ENCODE measurements at regions not wholly inside any gene's neighbourhood (a gene's known extent, or its start where the extent isn't known, plus 50 kb on each side); places are given as distances from the start of the nearest gene placed in this dataset.

- Histone ChIP-seq H3K27ac (ENCODE audit: low read length) (no peak overlapping the region), H2AFZ (ENCODE audit: low read length) (no peak overlapping the region), H3K4me3 (ENCODE audit: low read length) (no peak overlapping the region), H3K4me1 (ENCODE audit: low read length) (no peaks in the 10 kb centered on the region), H3K9me2 (replicated peaks; ENCODE audit: insufficient read depth, low read length) (no peaks in the 10 kb centered on the region), H3F3A (ENCODE audit: insufficient read depth, low read length) (no peaks in the 10 kb centered on the region), H3K27me3 (replicated peaks; ENCODE audit: insufficient read depth, low read length) (no peaks in the 10 kb centered on the region; the same call in 1 of the 2 replicates), H3K9me3 (replicated peaks; ENCODE audit: insufficient read depth, low read length) (no peaks in the 10 kb centered on the region), H3K4me2 (ENCODE audit: low read depth, low read length) (no peak overlapping the region), H3K36me3 (replicated peaks; ENCODE audit: insufficient read depth, low read length) (no peaks in the 10 kb centered on the region), H3K79me2 (ENCODE audit: low read length) (no peaks in the 10 kb centered on the region), H4K20me1 (ENCODE audit: insufficient read depth, low read length) (no peaks in the 10 kb centered on the region), H3K9ac (ENCODE audit: low read length) (no peak overlapping the region)
- TF ChIP-seq EZH2 (optimal IDR thresholded peaks at IDR 0.05; ENCODE audit: low read depth, low read length) (no peak), EZH2phosphoT487 (IDR thresholded peaks at IDR 0.05; ENCODE audit: low read length) (no peak)
- TF ChIP-seq, protein P1, sequence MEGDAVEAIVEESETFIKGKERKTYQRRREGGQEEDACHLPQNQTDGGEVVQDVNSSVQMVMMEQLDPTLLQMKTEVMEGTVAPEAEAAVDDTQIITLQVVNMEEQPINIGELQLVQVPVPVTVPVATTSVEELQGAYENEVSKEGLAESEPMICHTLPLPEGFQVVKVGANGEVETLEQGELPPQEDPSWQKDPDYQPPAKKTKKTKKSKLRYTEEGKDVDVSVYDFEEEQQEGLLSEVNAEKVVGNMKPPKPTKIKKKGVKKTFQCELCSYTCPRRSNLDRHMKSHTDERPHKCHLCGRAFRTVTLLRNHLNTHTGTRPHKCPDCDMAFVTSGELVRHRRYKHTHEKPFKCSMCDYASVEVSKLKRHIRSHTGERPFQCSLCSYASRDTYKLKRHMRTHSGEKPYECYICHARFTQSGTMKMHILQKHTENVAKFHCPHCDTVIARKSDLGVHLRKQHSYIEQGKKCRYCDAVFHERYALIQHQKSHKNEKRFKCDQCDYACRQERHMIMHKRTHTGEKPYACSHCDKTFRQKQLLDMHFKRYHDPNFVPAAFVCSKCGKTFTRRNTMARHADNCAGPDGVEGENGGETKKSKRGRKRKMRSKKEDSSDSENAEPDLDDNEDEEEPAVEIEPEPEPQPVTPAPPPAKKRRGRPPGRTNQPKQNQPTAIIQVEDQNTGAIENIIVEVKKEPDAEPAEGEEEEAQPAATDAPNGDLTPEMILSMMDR (IDR thresholded peaks at IDR 0.05; ENCODE audit: low read length), result no peak
- DNase-seq, result no peak
These were observed 213.5 kb upstream of the KCNG1 start for GRCh38 chr20:51236421-51236820.

DNA sequence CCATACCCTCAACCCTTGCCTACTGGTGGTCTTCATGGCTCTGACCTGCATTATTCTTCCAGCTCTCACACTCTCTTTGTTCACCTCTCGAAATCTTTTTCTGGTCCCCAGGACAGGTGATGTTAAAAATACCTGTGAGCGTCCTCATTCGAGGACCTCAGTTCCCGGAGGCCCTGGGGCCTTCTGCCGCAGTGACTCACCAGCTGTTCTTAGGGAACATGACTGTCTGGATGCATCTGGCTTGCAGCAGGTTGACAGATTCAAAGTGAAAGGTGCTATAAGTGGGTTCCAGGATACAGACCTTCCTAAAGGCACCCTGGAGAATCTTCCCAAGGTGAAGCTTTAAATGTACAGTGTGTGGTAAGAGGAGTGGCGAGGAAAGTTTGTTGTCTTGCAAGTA, 210.4 kb upstream of the KCNG1 start:
- Histone ChIP-seq H3K27ac (ENCODE audit: low read length) (no peak overlapping the region), H3K79me2 (ENCODE audit: low read length) (no peaks in the 10 kb centered on the region), H3K9me3 (replicated peaks; ENCODE audit: insufficient read depth, low read length) (no peaks in the 10 kb centered on the region), H3K36me3 (replicated peaks; ENCODE audit: insufficient read depth, low read length) (no peaks in the 10 kb centered on the region), H3K9me2 (replicated peaks; ENCODE audit: insufficient read depth, low read length) (no peaks in the 10 kb centered on the region), H3K4me2 (ENCODE audit: low read depth, low read length) (no peak overlapping the region), H3K4me1 (ENCODE audit: low read length) (no peaks in the 10 kb centered on the region), H3F3A (ENCODE audit: insufficient read depth, low read length) (no peaks in the 10 kb centered on the region), H3K4me3 (ENCODE audit: low read length) (no peak overlapping the region), H3K27me3 (replicated peaks; ENCODE audit: insufficient read depth, low read length) (no peaks in the 10 kb centered on the region; the same call in 1 of the 2 replicates), H3K9ac (ENCODE audit: low read length) (no peak overlapping the region), H2AFZ (ENCODE audit: low read length) (no peak overlapping the region), H4K20me1 (ENCODE audit: insufficient read depth, low read length) (no peaks in the 10 kb centered on the region)
- DNase-seq, result no peak
- TF ChIP-seq, protein P1 (IDR thresholded peaks at IDR 0.05; ENCODE audit: low read length), result no peak
- no peak for TF ChIP-seq EZH2 (optimal IDR thresholded peaks at IDR 0.05; ENCODE audit: low read depth, low read length)
- TF ChIP-seq EZH2phosphoT487 (IDR thresholded peaks at IDR 0.05; ENCODE audit: low read length), result no peak

GRCh38 chr20:51230727-51231126, 207.8 kb upstream of the KCNG1 start:
- Histone ChIP-seq H3K9me3 (replicated peaks; ENCODE audit: insufficient read depth, low read length) (no peaks in the 10 kb centered on the region), H2AFZ (ENCODE audit: low read length) (no peak overlapping the region), H3K4me3 (ENCODE audit: low read length) (no peak overlapping the region), H3K27me3 (replicated peaks; ENCODE audit: insufficient read depth, low read length) (no peaks in the 10 kb centered on the region; the same call in 1 of the 2 replicates), H4K20me1 (ENCODE audit: insufficient read depth, low read length) (no peaks in the 10 kb centered on the region), H3K27ac (ENCODE audit: low read length) (no peak overlapping the region), H3K36me3 (replicated peaks; ENCODE audit: insufficient read depth, low read length) (no peaks in the 10 kb centered on the region), H3K9ac (ENCODE audit: low read length) (no peak overlapping the region), H3K4me1 (ENCODE audit: low read length) (no peaks in the 10 kb centered on the region), H3K4me2 (ENCODE audit: low read depth, low read length) (no peak overlapping the region), H3K79me2 (ENCODE audit: low read length) (no peaks in the 10 kb centered on the region), H3F3A (ENCODE audit: insufficient read depth, low read length) (no peaks in the 10 kb centered on the region), H3K9me2 (replicated peaks; ENCODE audit: insufficient read depth, low read length) (no peaks in the 10 kb centered on the region)
- no peak for DNase-seq
- TF ChIP-seq EZH2 (optimal IDR thresholded peaks at IDR 0.05; ENCODE audit: low read depth, low read length), result no peak
- TF ChIP-seq EZH2phosphoT487 (IDR thresholded peaks at IDR 0.05; ENCODE audit: low read length), result no peak
- TF ChIP-seq, protein P1 (IDR thresholded peaks at IDR 0.05; ENCODE audit: low read length), result no peak
